K562 (cell line): ENCODE measurements at regions not wholly inside any gene's neighbourhood (a gene's known extent, or its start where the extent isn't known, plus 50 kb on each side); places are given as distances from the start of the nearest gene placed in this dataset.
A peak's percentile ranks its signal among the peaks of the same experiment; 100 is the strongest.

ENCODE experiments used
- CBX8 ChIP-seq: fragments of 200-600 bp; sonication (generic); IDR thresholded peaks from 2 replicates; pipeline ENCODE4 v1.6.1; 2012; ENCODE audit warnings: borderline replicate concordance, mixed run types, low read depth, mild to moderate bottlenecking, moderate library complexity, mixed read lengths, low read length, control low read depth, inconsistent platforms; ENCODE audit not compliant: poor library complexity, severe bottlenecking; ENCODE audit errors: extremely low read depth
- CCAR2 ChIP-seq: fragments of 200-400 bp; formaldehyde crosslinking; IDR thresholded peaks from 2 replicates; pipeline ENCODE4 v1.6.1; 2017; ENCODE audit warnings: mild to moderate bottlenecking, low read depth, low read length
- ETV1 ChIP-seq: fragments of 450-650 bp; conservative IDR thresholded peaks from 2 replicates; pipeline ENCODE4 v1.6.1; 2016; ENCODE audit warnings: missing genetic modification characterization, control low read depth, low read depth, missing compliant biosample characterization
- GTF2F1 ChIP-seq: IDR thresholded peaks from 2 replicates; pipeline ENCODE4 v1.6.1; 2011; ENCODE audit warnings: low read depth, low read length, improper control_type of control experiment
- HNRNPLL ChIP-seq: fragments of 200-400 bp; formaldehyde crosslinking; IDR thresholded peaks from 2 replicates; pipeline ENCODE4 v1.6.1; 2017; ENCODE audit warnings: low read length, low read depth, mild to moderate bottlenecking; ENCODE audit not compliant: poor library complexity, severe bottlenecking
- MYBL2 ChIP-seq, 2 experiments: fragments of 450-650 bp in 1 of 2; sonication (generic) in 1 of 2; formaldehyde crosslinking in 1 of 2; IDR thresholded peaks; 2 replicates each; pipeline versions ENCODE4 v1.6.1 to v1.8.1; 2017 to 2022; ENCODE audit warnings: borderline replicate concordance in 1 of 2, inconsistent platforms in 1 of 2, low read depth in 1 of 2, mild to moderate bottlenecking in 1 of 2, missing genetic modification reagents in 1 of 2, moderate library complexity in 1 of 2
- POLR2G ChIP-seq: fragments of 200-400 bp; formaldehyde crosslinking; IDR thresholded peaks from 2 replicates; pipeline ENCODE4 v1.6.1; 2017; ENCODE audit warnings: low read depth, mild to moderate bottlenecking, antibody characterized with exemption, low read length, moderate library complexity
- TFAM ChIP-seq: fragments of 250-450 bp; sonication (Bioruptor Pico); conservative IDR thresholded peaks from 2 replicates; pipeline ENCODE4 v1.5.0; 2021; ENCODE audit warnings: mild to moderate bottlenecking, moderate library complexity
- TSHZ1 ChIP-seq: fragments of 250-450 bp; sonication (Bioruptor Pico); IDR thresholded peaks from 2 replicates; pipeline ENCODE4 v1.4.0; 2020; ENCODE audit warnings: mild to moderate bottlenecking, moderate library complexity
- XRCC4 ChIP-seq: IDR thresholded peaks from one replicate; pipeline ENCODE4 v1.6.1; 2011; ENCODE audit not compliant: insufficient read depth, insufficient read length; ENCODE audit errors: extremely low read depth
- ZFP30 ChIP-seq: fragments of 250-450 bp; sonication (Bioruptor Pico); IDR thresholded peaks from 2 replicates; pipeline ENCODE4 v1.8.0; 2022; ENCODE audit warnings: moderate library complexity, mild to moderate bottlenecking, inconsistent platforms, borderline replicate concordance
- ZFP36 ChIP-seq: fragments of 150-350 bp; IDR thresholded peaks from 2 replicates; pipeline ENCODE4 v1.6.1; 2018; ENCODE audit warnings: low read length, low read depth; ENCODE audit not compliant: partially characterized antibody
- ZNF12 ChIP-seq: sonication (generic); formaldehyde crosslinking; IDR thresholded peaks from 2 replicates; pipeline ENCODE4 v1.4.0; 2020; ENCODE audit warnings: mild to moderate bottlenecking, missing genetic modification reagents
- ZNF785 ChIP-seq: fragments of 250-450 bp; sonication (Bioruptor Pico); IDR thresholded peaks from 2 replicates; pipeline ENCODE4 v1.4.0; 2020; ENCODE audit warnings: mild to moderate bottlenecking
- TF ChIP-seq, protein P1 (sequence below): sonication (generic); formaldehyde crosslinking; IDR thresholded peaks from 2 replicates; pipeline ENCODE4 v1.9.0; 2022; ENCODE audit warnings: mild to moderate bottlenecking, missing genetic modification reagents
- TF ChIP-seq, protein P2 (sequence below): fragments of 250-450 bp; sonication (Bioruptor Pico); IDR thresholded peaks from 2 replicates; pipeline ENCODE4 v1.8.0; 2021; ENCODE audit warnings: mild to moderate bottlenecking, moderate library complexity
- TF ChIP-seq, protein P3 (sequence below): IDR thresholded peaks from 3 replicates; pipeline ENCODE4 v1.6.1; 2011; ENCODE audit warnings: borderline replicate concordance, mild to moderate bottlenecking, moderate library complexity; ENCODE audit not compliant: insufficient read length; ENCODE audit errors: extremely low read depth

GRCh38 chr4:184537269-184538022 lies 63.1 kb upstream of the IRF2 start (continued):
- TF ChIP-seq, protein P1, sequence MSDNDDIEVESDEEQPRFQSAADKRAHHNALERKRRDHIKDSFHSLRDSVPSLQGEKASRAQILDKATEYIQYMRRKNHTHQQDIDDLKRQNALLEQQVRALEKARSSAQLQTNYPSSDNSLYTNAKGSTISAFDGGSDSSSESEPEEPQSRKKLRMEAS (CRISPR knock-in tag), result peak; percentile 50
- TF ChIP-seq TFAM (CRISPR knock-in tag), result no peak
- peak; percentile 54 for TF ChIP-seq ETV1
- no peak for TF ChIP-seq ZNF785 (CRISPR knock-in tag)
- TF ChIP-seq ZNF12 (CRISPR knock-in tag), result no peak
- TF ChIP-seq CBX8, result no peak
- TF ChIP-seq ZFP30, result no peak
- TF ChIP-seq, protein P2, sequence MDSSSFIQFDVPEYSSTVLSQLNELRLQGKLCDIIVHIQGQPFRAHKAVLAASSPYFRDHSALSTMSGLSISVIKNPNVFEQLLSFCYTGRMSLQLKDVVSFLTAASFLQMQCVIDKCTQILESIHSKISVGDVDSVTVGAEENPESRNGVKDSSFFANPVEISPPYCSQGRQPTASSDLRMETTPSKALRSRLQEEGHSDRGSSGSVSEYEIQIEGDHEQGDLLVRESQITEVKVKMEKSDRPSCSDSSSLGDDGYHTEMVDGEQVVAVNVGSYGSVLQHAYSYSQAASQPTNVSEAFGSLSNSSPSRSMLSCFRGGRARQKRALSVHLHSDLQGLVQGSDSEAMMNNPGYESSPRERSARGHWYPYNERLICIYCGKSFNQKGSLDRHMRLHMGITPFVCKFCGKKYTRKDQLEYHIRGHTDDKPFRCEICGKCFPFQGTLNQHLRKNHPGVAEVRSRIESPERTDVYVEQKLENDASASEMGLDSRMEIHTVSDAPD, result no peak
- TF ChIP-seq CCAR2, result no peak
- TF ChIP-seq GTF2F1, result no peak
- no peak for TF ChIP-seq HNRNPLL
- no peak for TF ChIP-seq ZFP36
- no peak for TF ChIP-seq TSHZ1 (CRISPR knock-in tag)
- no peak for TF ChIP-seq XRCC4
- TF ChIP-seq MYBL2 (IDR thresholded peaks at IDR 0.05; ENCODE audit: low read depth), result no peak
- no peak for TF ChIP-seq MYBL2 (CRISPR knock-in tag; IDR thresholded peaks at IDR 0.05; ENCODE audit: borderline replicate concordance)
- TF ChIP-seq, protein P3, sequence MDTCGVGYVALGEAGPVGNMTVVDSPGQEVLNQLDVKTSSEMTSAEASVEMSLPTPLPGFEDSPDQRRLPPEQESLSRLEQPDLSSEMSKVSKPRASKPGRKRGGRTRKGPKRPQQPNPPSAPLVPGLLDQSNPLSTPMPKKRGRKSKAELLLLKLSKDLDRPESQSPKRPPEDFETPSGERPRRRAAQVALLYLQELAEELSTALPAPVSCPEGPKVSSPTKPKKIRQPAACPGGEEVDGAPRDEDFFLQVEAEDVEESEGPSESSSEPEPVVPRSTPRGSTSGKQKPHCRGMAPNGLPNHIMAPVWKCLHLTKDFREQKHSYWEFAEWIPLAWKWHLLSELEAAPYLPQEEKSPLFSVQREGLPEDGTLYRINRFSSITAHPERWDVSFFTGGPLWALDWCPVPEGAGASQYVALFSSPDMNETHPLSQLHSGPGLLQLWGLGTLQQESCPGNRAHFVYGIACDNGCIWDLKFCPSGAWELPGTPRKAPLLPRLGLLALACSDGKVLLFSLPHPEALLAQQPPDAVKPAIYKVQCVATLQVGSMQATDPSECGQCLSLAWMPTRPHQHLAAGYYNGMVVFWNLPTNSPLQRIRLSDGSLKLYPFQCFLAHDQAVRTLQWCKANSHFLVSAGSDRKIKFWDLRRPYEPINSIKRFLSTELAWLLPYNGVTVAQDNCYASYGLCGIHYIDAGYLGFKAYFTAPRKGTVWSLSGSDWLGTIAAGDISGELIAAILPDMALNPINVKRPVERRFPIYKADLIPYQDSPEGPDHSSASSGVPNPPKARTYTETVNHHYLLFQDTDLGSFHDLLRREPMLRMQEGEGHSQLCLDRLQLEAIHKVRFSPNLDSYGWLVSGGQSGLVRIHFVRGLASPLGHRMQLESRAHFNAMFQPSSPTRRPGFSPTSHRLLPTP, result no peak
- peak; percentile 73 for TF ChIP-seq POLR2G
